IMR-90 (cell line): ENCODE measurements at regions not wholly inside any gene's neighbourhood (a gene's known extent, or its start where the extent isn't known, plus 50 kb on each side); places are given as distances from the start of the nearest gene placed in this dataset.

Experiments
- ATAC-seq: fragments of 200-7000 bp; cut with Tn5 transposase; 2 replicates; pipeline ENCODE4 v1.9.1; 2020; ENCODE audit warnings: low read depth, mild to moderate bottlenecking, moderate library complexity
- BruUV-seq: library from RNA; stranded (reverse); fragments of 400-500 nt; replicated peaks from 2 replicates; lab custom pipeline; 2021; lab: Mats Ljungman, UMichigan
- CTCF ChIA-PET: fragments of 300-600 bp; formaldehyde crosslinking; extraction: SDS; loops from one replicate; lab custom pipeline; 2021; ENCODE audit warnings: antibody characterized with exemption; lab: Yijun Ruan, JAX
- POLR2A ChIA-PET: fragments of 300-600 bp; sonication (Branson Sonifier 250); formaldehyde crosslinking; loops from one replicate; lab custom pipeline; 2022; ENCODE audit warnings: antibody characterized with exemption; ENCODE audit not compliant: unreplicated experiment; lab: Charles Lee
- DNase-seq: peaks from one replicate; pipeline ENCODE4 v3.0.0; 2013
- H2AFZ ChIP-seq: replicated peaks from 2 replicates; pipeline ENCODE3; 2013; ENCODE audit warnings: low read length, mild to moderate bottlenecking; ENCODE audit not compliant: poor library complexity
- H2AK5ac ChIP-seq: 2 replicates; pipeline ENCODE4 v1.6.1; 2013; ENCODE audit warnings: low read depth, low read length, inconsistent platforms
- H2AK9ac ChIP-seq: replicated peaks from 2 replicates; pipeline ENCODE3; 2013; ENCODE audit warnings: mild to moderate bottlenecking, low read depth, low read length, moderate library complexity; ENCODE audit not compliant: poor library complexity
- H2BK120ac ChIP-seq: 2 replicates; pipeline ENCODE4 v1.6.1; 2013; ENCODE audit warnings: low read depth, low read length, inconsistent platforms
- H2BK15ac ChIP-seq: 3 replicates; pipeline ENCODE4 v1.6.1; 2013; ENCODE audit warnings: low read depth, low read length, inconsistent platforms
- H2BK20ac ChIP-seq: 2 replicates; pipeline ENCODE4 v1.6.1; 2013; ENCODE audit warnings: low read depth, mild to moderate bottlenecking, inconsistent platforms, low read length, moderate library complexity
- H2BK5ac ChIP-seq: 2 replicates; pipeline ENCODE4 v1.6.1; 2013; ENCODE audit warnings: mild to moderate bottlenecking, low read depth, low read length, inconsistent platforms; ENCODE audit not compliant: poor library complexity, severe bottlenecking
- H3K14ac ChIP-seq: replicated peaks from 2 replicates; pipeline ENCODE4 v1.6.1; 2013; ENCODE audit warnings: low read depth, low read length, inconsistent platforms
- H3K18ac ChIP-seq: 2 replicates; pipeline ENCODE4 v1.6.1; 2013; ENCODE audit warnings: low read depth, low read length, control low read depth
- H3K23ac ChIP-seq: 2 replicates; pipeline ENCODE4 v1.6.1; 2013; ENCODE audit warnings: low read depth, low read length, inconsistent platforms
- H3K27ac ChIP-seq: 2 replicates; pipeline ENCODE4 v1.5.1; 2013; ENCODE audit warnings: mild to moderate bottlenecking, control low read depth, low read length; ENCODE audit not compliant: insufficient read depth
- H3K27me3 ChIP-seq: 2 replicates; pipeline ENCODE4 v1.6.1; 2013; ENCODE audit warnings: low read length; ENCODE audit not compliant: control insufficient read depth, insufficient read depth
- H3K36me3 ChIP-seq: 2 replicates; pipeline ENCODE4 v1.6.1; 2013; ENCODE audit warnings: low read length, mixed read lengths; ENCODE audit not compliant: control insufficient read depth, insufficient read depth
- H3K4ac ChIP-seq: 2 replicates; pipeline ENCODE4 v1.6.1; 2013; ENCODE audit warnings: low read depth, low read length, inconsistent platforms
- H3K4me1 ChIP-seq: 2 replicates; pipeline ENCODE4 v1.6.1; 2013; ENCODE audit warnings: low read length, mixed read lengths; ENCODE audit not compliant: control insufficient read depth, insufficient read depth
- H3K4me2 ChIP-seq: 2 replicates; pipeline ENCODE4 v1.6.1; 2013; ENCODE audit warnings: low read depth, mild to moderate bottlenecking, control low read depth, low read length, moderate library complexity
- H3K4me3 ChIP-seq: 2 replicates; pipeline ENCODE4 v1.5.1; 2013; ENCODE audit warnings: low read depth, mild to moderate bottlenecking, control low read depth, low read length, moderate library complexity; ENCODE audit not compliant: insufficient read depth
- H3K56ac ChIP-seq: 2 replicates; pipeline ENCODE4 v1.6.1; 2013; ENCODE audit warnings: low read length, inconsistent platforms; ENCODE audit not compliant: insufficient read depth; ENCODE audit errors: extremely low read depth
- H3K79me1 ChIP-seq, 2 experiments: 2 replicates each; pipeline ENCODE4 v1.6.1; 2013; ENCODE audit warnings: low read length in 2 of 2, inconsistent platforms in 1 of 2, low read depth in 1 of 2
- H3K9ac ChIP-seq: 2 replicates; pipeline ENCODE4 v1.6.1; 2013; ENCODE audit warnings: low read depth, low read length, control low read depth
- H3K9me1 ChIP-seq: 2 replicates; pipeline ENCODE4 v1.6.1; 2013; ENCODE audit warnings: low read length, inconsistent platforms; ENCODE audit not compliant: insufficient read depth
- H3K9me3 ChIP-seq: 2 replicates; pipeline ENCODE4 v1.6.1; 2013; ENCODE audit warnings: low read length; ENCODE audit not compliant: control insufficient read depth, insufficient read depth
- H4K20me1 ChIP-seq: 2 replicates; pipeline ENCODE4 v1.6.1; 2013; ENCODE audit warnings: low read length, inconsistent platforms; ENCODE audit not compliant: insufficient read depth
- H4K5ac ChIP-seq: 2 replicates; pipeline ENCODE4 v1.6.1; 2013; ENCODE audit warnings: mild to moderate bottlenecking, low read depth, low read length, control low read depth
- H4K8ac ChIP-seq, 2 experiments: 2 replicates each; pipeline ENCODE4 v1.6.1; 2013; ENCODE audit warnings: low read depth in 2 of 2, low read length in 2 of 2, control low read depth in 1 of 2, inconsistent platforms in 1 of 2
- H4K91ac ChIP-seq: 2 replicates; pipeline ENCODE4 v1.6.1; 2013; ENCODE audit warnings: low read depth, low read length, inconsistent platforms; ENCODE audit not compliant: insufficient read depth
- CHD1 ChIP-seq: IDR thresholded peaks from 2 replicates; pipeline ENCODE4 v1.6.1; 2012; ENCODE audit warnings: low read depth, low read length, improper control_type of control experiment
- FOS ChIP-seq: fragments of 150-350 bp; IDR thresholded peaks from 2 replicates; pipeline ENCODE4 v1.6.1; 2016; ENCODE audit warnings: low read depth, low read length
- SMC3 ChIP-seq: fragments of 150-350 bp; IDR thresholded peaks from 2 replicates; pipeline ENCODE4 v1.6.1; 2016; ENCODE audit warnings: low read depth, mild to moderate bottlenecking, antibody characterized with exemption, low read length, moderate library complexity
- WGBS, 2 experiments: methylation state at CpG; one replicate each; pipeline versions ENCODE4 v1.1.5 to v1.1.7; 2013; ENCODE audit warnings: missing lambda C conversion rate in 2 of 2; ENCODE audit not compliant: insufficient read length in 1 of 2; ENCODE audit errors: extremely low coverage in 2 of 2; 5-methylcytosine and 5-hydroxymethylcytosine counted together
- dilution Hi-C: fragments of 300-500 bp; cut with HindIII; formaldehyde crosslinking; loops from one replicate; pipeline ENCODE4 v1.14.3; 2018; ENCODE audit warnings: low sequenced_read_pairs; ENCODE audit not compliant: unreplicated experiment
- in situ Hi-C: fragments of 300-500 bp; cut with MboI; formaldehyde crosslinking; loops from 3 replicates; pipeline ENCODE4 v1.14.3; 2019; ENCODE audit warnings: low sequenced_read_pairs, inconsistent platforms, mixed read lengths
- intact Hi-C: fragments of 100-400 bp; cut with micrococcal nuclease; formaldehyde crosslinking; loops from 2 replicates; pipeline ENCODE4 v1.10.0; 2022
- TF ChIP-seq, protein P1 (sequence below): fragments of 150-350 bp; IDR thresholded peaks from 2 replicates; pipeline ENCODE4 v1.6.1; 2017; ENCODE audit warnings: mild to moderate bottlenecking, antibody characterized with exemption, low read length, low read depth

DNA sequence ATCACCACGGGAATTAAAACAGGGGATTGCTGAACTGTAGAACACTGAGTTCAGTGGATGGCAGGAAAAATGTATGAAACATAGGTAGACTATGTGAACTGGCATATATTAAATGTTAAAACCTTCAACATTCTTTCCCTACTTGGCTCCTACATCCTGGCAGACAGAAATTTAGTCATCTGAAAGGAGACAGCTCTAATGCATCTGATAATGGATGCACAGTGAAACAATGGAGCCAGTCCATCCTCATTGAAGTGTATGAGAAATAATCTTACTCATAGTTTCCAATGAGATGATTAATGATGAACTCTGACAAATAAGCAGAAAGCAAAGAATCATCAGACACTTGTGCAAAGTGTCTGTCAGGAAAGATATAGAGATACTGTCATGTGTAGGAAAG, 1629.7 kb upstream of the TMEFF2 start:
- Histone ChIP-seq H2BK5ac (no peak overlapping the region), H3K9me3 (peaks cover 3% of the 10 kb centered on the region; the same call in 1 of the 2 replicates), H3K27ac (no peak overlapping the region), H3K4me1 (no peaks in the 10 kb centered on the region), H3K4me3 (no peak overlapping the region), H3K27me3 (no peaks in the 10 kb centered on the region), H2AK5ac (no peak overlapping the region), H3K56ac (no peak overlapping the region), H3K36me3 (no peaks in the 10 kb centered on the region), H3K9ac (no peak overlapping the region), H3K14ac (no peak overlapping the region), H3K4me2 (no peak overlapping the region), H4K20me1 (no peaks in the 10 kb centered on the region), H4K91ac (no peak overlapping the region), H2BK20ac (no peak overlapping the region), H3K23ac (no peak overlapping the region), H3K18ac (no peak overlapping the region), H3K79me1 (no peaks in the 10 kb centered on the region), H2BK120ac (no peak overlapping the region), H3K4ac (no peak overlapping the region), H2BK15ac (no peak overlapping the region), H4K5ac (no peak overlapping the region), H4K8ac (no peak overlapping the region), H2AFZ (no peak overlapping the region), H3K9me1 (no peaks in the 10 kb centered on the region), H2AK9ac (no peak overlapping the region)
- no CpG with 5 or more reads among the region's 1 CpG for WGBS, 2 experiments
- in situ Hi-C loops, result no loop called here
- DNase-seq (no peak), ATAC-seq (no peak)
- POLR2A ChIA-PET, result no interaction called here
- dilution Hi-C loops, result no loop called here
- intact Hi-C loops, result no loop called here
- BruUV-seq, result no TSS peak
- CTCF ChIA-PET, result no interaction called here
- TF ChIP-seq, protein P1, sequence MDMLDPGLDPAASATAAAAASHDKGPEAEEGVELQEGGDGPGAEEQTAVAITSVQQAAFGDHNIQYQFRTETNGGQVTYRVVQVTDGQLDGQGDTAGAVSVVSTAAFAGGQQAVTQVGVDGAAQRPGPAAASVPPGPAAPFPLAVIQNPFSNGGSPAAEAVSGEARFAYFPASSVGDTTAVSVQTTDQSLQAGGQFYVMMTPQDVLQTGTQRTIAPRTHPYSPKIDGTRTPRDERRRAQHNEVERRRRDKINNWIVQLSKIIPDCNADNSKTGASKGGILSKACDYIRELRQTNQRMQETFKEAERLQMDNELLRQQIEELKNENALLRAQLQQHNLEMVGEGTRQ, result no peak
- TF ChIP-seq CHD1 (no peak), FOS (no peak), SMC3 (no peak)
